Spleen (tissue), 11 donors: ENCODE measurements at regions not wholly inside any gene's neighbourhood (a gene's known extent, or its start where the extent isn't known, plus 50 kb on each side); places are given as distances from the start of the nearest gene placed in this dataset.

ENCODE experiments used
- DNase-seq: peaks from one replicate; pipeline ENCODE4 v3.0.0-alpha.2; 2020
- H3K27ac ChIP-seq, 8 donors: fragments of 200-600 bp; sonication (generic) in 7 of 8; 1 replicate in 4 of 8; 2 replicates in 4 of 8; pipeline versions ENCODE4 v1.5.0 to v1.8.0; 2016 to 2021; ENCODE audit warnings: inconsistent platforms in 4 of 8, mild to moderate bottlenecking in 4 of 8, moderate library complexity in 1 of 8
- H3K27me3 ChIP-seq, 7 donors: fragments of 200-600 bp; sonication (generic) in 6 of 7; replicated peaks in 1 of 7; 1 replicate in 4 of 7; 2 replicates in 3 of 7; pipeline versions ENCODE4 v1.5.0 to v1.8.0; 2016 to 2021; ENCODE audit warnings: inconsistent platforms in 3 of 7, mild to moderate bottlenecking in 1 of 7
- H3K36me3 ChIP-seq, 6 donors: fragments of 200-600 bp; sonication (generic) in 5 of 6; 1 replicate in 4 of 6; 2 replicates in 2 of 6; pipeline versions ENCODE4 v1.5.0 to v1.8.0; 2016 to 2021; ENCODE audit warnings: inconsistent platforms in 2 of 6
- H3K4me1 ChIP-seq, 6 donors: fragments of 200-600 bp; sonication (generic) in 5 of 6; 1 replicate in 3 of 6; 2 replicates in 3 of 6; pipeline versions ENCODE4 v1.5.0 to v1.8.0; 2016 to 2021; ENCODE audit warnings: inconsistent platforms in 3 of 6
- H3K4me3 ChIP-seq, 8 donors: fragments of 200-600 bp; sonication (generic) in 7 of 8; 1 replicate in 4 of 8; 2 replicates in 4 of 8; pipeline versions ENCODE4 v1.5.0 to v1.8.0; 2016 to 2021; ENCODE audit warnings: inconsistent platforms in 4 of 8, mild to moderate bottlenecking in 4 of 8, moderate library complexity in 2 of 8
- H3K9me3 ChIP-seq, 8 donors: fragments of 200-600 bp; sonication (generic) in 7 of 8; 1 replicate in 4 of 8; 2 replicates in 4 of 8; pipeline versions ENCODE4 v1.5.0 to v1.8.0; 2016 to 2021; ENCODE audit warnings: inconsistent platforms in 4 of 8
- CTCF ChIP-seq, 11 experiments: fragments of 200-600 bp in 7 of 11; fragments of 450-650 bp in 4 of 11; sonication (generic) in 4 of 11; IDR thresholded peaks in 8 of 11; conservative IDR thresholded peaks in 3 of 11; 1 replicate in 7 of 11; 2 replicates in 4 of 11; pipeline versions ENCODE4 v1.4.0 to v1.8.0; 2016 to 2021; ENCODE audit warnings: antibody characterized with exemption in 11 of 11, inconsistent platforms in 4 of 11, mild to moderate bottlenecking in 1 of 11
- POLR2A ChIP-seq, 3 donors: fragments of 450-650 bp; IDR thresholded peaks; one replicate each; pipeline ENCODE4 v1.5.1; 2017; ENCODE audit warnings: antibody characterized with exemption in 3 of 3, mild to moderate bottlenecking in 1 of 3
- POLR2AphosphoS5 ChIP-seq, 3 donors: sonication (generic); formaldehyde crosslinking; IDR thresholded peaks; one replicate each; pipeline ENCODE4 v1.5.1; 2017; ENCODE audit warnings: antibody characterized with exemption in 3 of 3
- WGBS, 5 donors: extraction: QIAGEN DNeasy Blood & Tissue Kit in 3 of 5; methylation state at CpG; one replicate each; pipeline versions ENCODE4 v1.1.5 to v1.1.7; 2013 to 2018; 5-methylcytosine and 5-hydroxymethylcytosine counted together
- intact Hi-C: fragments of 100-400 bp; cut with DNase I; formaldehyde crosslinking; loops from one replicate; pipeline ENCODE4 v1.15.0; 2023; ENCODE audit warnings: low total_unique reads
- donor health status: healthy with polysubstance abuse.
- donor health status: DM: no; HTN: no; CAD: no; lungs with moderate emphysema.
- donor health status: DM: no; HTN: no; CAD: no.
- donor health status: Bipolar disorder and iron deficiency.
- donor health status: healthy.
- donor health status: DM: no; HTN: no; CAD: no.
- donor health status: DM: yes; HTN: yes; CAD: no.

- no peaks in the 10 kb centered on the region for H3K4me1 ChIP-seq
- WGBS, 5 donors, result 46 to 59% (median 55%) methylated on average over 2 of the region's 2 CpGs
- no peaks in the 10 kb centered on the region for H3K27me3 ChIP-seq
- no peak for TF ChIP-seq CTCF (IDR thresholded peaks at IDR 0.05 in 8 of 11, conservative IDR thresholded peaks at IDR 0.05 in 3 of 11)
- TF ChIP-seq POLR2A (IDR thresholded peaks at IDR 0.05), result no peak
- no peak for TF ChIP-seq POLR2AphosphoS5 (IDR thresholded peaks at IDR 0.05)
- no peaks in the 10 kb centered on the region for H3K36me3 ChIP-seq
- no peak overlapping the region for H3K4me3 ChIP-seq
- intact Hi-C loops, result no loop called here
- no peak for DNase-seq
- no peak overlapping the region for H3K27ac ChIP-seq
- no peaks in the 10 kb centered on the region for H3K9me3 ChIP-seq
These were observed 222.8 kb downstream of the FAM170A start for GRCh38 chr5:119852140-119852539.

GRCh38 chr5:119860463-119860862, 231.1 kb downstream of the FAM170A start:
- Histone ChIP-seq H3K27ac (no peak overlapping the region), H3K4me1 (no peaks in the 10 kb centered on the region), H3K4me3 (no peak overlapping the region), H3K27me3 (no peaks in the 10 kb centered on the region), H3K9me3 (peaks cover 0 to 20% (median 6%) of the 10 kb centered on the region in 8 donors), H3K36me3 (no peaks in the 10 kb centered on the region)
- no peak for TF ChIP-seq POLR2A (IDR thresholded peaks at IDR 0.05)
- no peak for TF ChIP-seq POLR2AphosphoS5 (IDR thresholded peaks at IDR 0.05)
- TF ChIP-seq CTCF (IDR thresholded peaks at IDR 0.05 in 8 of 11, conservative IDR thresholded peaks at IDR 0.05 in 3 of 11), result no peak
- intact Hi-C loops, result no loop called here
- no peak for DNase-seq

GRCh38 chr5:119862619-119863018, 233.3 kb downstream of the FAM170A start:
- Histone ChIP-seq H3K4me3 (no peak overlapping the region), H3K27me3 (no peaks in the 10 kb centered on the region), H3K27ac (no peak overlapping the region), H3K36me3 (no peaks in the 10 kb centered on the region), H3K9me3 (peaks cover 0 to 20% (median 6%) of the 10 kb centered on the region in 8 donors), H3K4me1 (no peaks in the 10 kb centered on the region)
- TF ChIP-seq POLR2AphosphoS5 (IDR thresholded peaks at IDR 0.05), result no peak
- TF ChIP-seq CTCF (IDR thresholded peaks at IDR 0.05 in 8 of 11, conservative IDR thresholded peaks at IDR 0.05 in 3 of 11), result no peak
- TF ChIP-seq POLR2A (IDR thresholded peaks at IDR 0.05), result no peak
- intact Hi-C loops, result no loop called here
- 85 to 94% (median 90%) methylated on average over 4 of the region's 4 CpGs for WGBS, 5 donors
- no peak for DNase-seq

DNA sequence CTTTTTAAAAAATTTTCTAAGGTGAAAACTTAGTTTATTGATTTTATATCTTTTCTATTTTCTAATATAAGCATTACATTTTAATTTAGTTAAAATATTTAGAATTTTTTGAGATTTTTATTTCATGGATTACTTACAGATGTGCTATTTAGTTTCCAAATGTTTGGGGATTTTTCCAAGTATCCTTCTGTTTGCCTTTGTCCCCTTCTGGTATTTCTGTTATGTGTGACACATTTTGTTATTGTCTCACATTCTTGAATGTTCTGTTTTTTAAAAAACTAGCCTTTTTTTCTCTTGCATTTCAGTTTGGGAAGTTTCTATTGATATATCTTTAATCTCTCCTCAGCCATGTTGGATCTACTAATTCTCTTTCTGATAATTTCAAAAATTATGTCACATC, 234.9 kb downstream of the FAM170A start:
- H3K9me3 ChIP-seq, result peaks cover 0 to 15% (median 6%) of the 10 kb centered on the region in 8 donors
- intact Hi-C loops, result no loop called here
- H3K27ac ChIP-seq, result no peak overlapping the region
- no peaks in the 10 kb centered on the region for H3K27me3 ChIP-seq
- H3K36me3 ChIP-seq, result no peaks in the 10 kb centered on the region
- H3K4me3 ChIP-seq, result no peak overlapping the region
- H3K4me1 ChIP-seq, result no peaks in the 10 kb centered on the region
- TF ChIP-seq CTCF (IDR thresholded peaks at IDR 0.05 in 8 of 11, conservative IDR thresholded peaks at IDR 0.05 in 3 of 11), result no peak
- TF ChIP-seq POLR2AphosphoS5 (IDR thresholded peaks at IDR 0.05), result no peak
- no peak for TF ChIP-seq POLR2A (IDR thresholded peaks at IDR 0.05)
- no peak for DNase-seq
